Endothelial cell of umbilical vein (primary cell): ENCODE measurements at regions not wholly inside any gene's neighbourhood (a gene's known extent, or its start where the extent isn't known, plus 50 kb on each side); places are given as distances from the start of the nearest gene placed in this dataset.
"Not testable (repeated sequence)": the region's sequence is repeated elsewhere in the genome, so short reads cannot be mapped to it uniquely, and the experiment has no call there.

ENCODE experiments used
- BruUV-seq: library from RNA; stranded (reverse); fragments of 400-500 nt; replicated peaks from 2 replicates; lab custom pipeline; 2021; lab: Mats Ljungman, UMichigan
- CTCF ChIA-PET: fragments of 300-600, 350-600 bp; sonication (Branson Sonifier 250); formaldehyde crosslinking; loops from one replicate; lab custom pipeline; 2021; ENCODE audit warnings: antibody characterized with exemption, inconsistent platforms; lab: Charles Lee
- POLR2A ChIA-PET: fragments of 300-600, 350-600 bp; sonication (Branson Sonifier 250); formaldehyde crosslinking; loops from one replicate; lab custom pipeline; 2021; ENCODE audit warnings: antibody characterized with exemption, inconsistent platforms; lab: Charles Lee
- DNase-seq: peaks from one replicate; pipeline ENCODE4 v3.0.0-alpha.2; 2011; ENCODE audit warnings: low read depth, low spot score
- FAIRE-seq: peaks from 2 replicates; lab custom pipeline; 2011; peaks lifted over from hg19 to GRCh38; lab: Jason Lieb, UNC
- H2AFZ ChIP-seq: 2 replicates; pipeline ENCODE4 v1.6.0; 2012; ENCODE audit warnings: low read depth, low read length, control low read depth, inconsistent platforms
- H3K27ac ChIP-seq: 2 replicates; pipeline ENCODE4 v1.5.1; 2011; ENCODE audit warnings: low read depth, mild to moderate bottlenecking, control low read depth, low read length, moderate library complexity; ENCODE audit not compliant: insufficient read depth
- H3K27me3 ChIP-seq, 2 experiments: 2 replicates each; pipeline versions ENCODE4 v1.6.0 to v1.6.1; 2011; ENCODE audit warnings: low read length in 2 of 2, mixed read lengths in 1 of 2; ENCODE audit not compliant: control insufficient read depth in 2 of 2, insufficient read depth in 2 of 2
- H3K36me3 ChIP-seq, 2 experiments: 2 replicates in 1 of 2; 3 replicates in 1 of 2; pipeline ENCODE4 v1.5.1; 2011; ENCODE audit warnings: low read length in 2 of 2, mild to moderate bottlenecking in 1 of 2, moderate library complexity in 1 of 2; ENCODE audit not compliant: control insufficient read depth in 2 of 2, insufficient read depth in 2 of 2; ENCODE audit errors: extremely low read depth in 1 of 2
- H3K4me1 ChIP-seq: 3 replicates; pipeline ENCODE4 v1.5.1; 2011; ENCODE audit warnings: mild to moderate bottlenecking, low read length; ENCODE audit not compliant: control insufficient read depth, insufficient read depth; ENCODE audit errors: extremely low read depth
- H3K4me2 ChIP-seq: 2 replicates; pipeline ENCODE4 v1.6.1; 2011; ENCODE audit warnings: low read length, control low read depth, mixed read lengths; ENCODE audit not compliant: insufficient read depth
- H3K4me3 ChIP-seq, 3 experiments: fragments of 200-600 bp in 1 of 3; sonication (generic), shearing (Covaris generic) in 1 of 3; replicated peaks in 1 of 3; 2 replicates each; pipeline ENCODE4 v1.5.1; 2011 to 2016; ENCODE audit warnings: control low read depth in 3 of 3, low read length in 3 of 3, mild to moderate bottlenecking in 2 of 3, inconsistent platforms in 1 of 3, low read depth in 1 of 3, moderate library complexity in 1 of 3; ENCODE audit not compliant: insufficient read depth in 1 of 3
- H3K79me2 ChIP-seq: 2 replicates; pipeline ENCODE4 v1.6.0; 2012; ENCODE audit warnings: low read length, inconsistent platforms; ENCODE audit not compliant: control insufficient read depth, insufficient read depth
- H3K9ac ChIP-seq: replicated peaks from 2 replicates; pipeline ENCODE3; 2011; ENCODE audit warnings: low read length, control low read depth; ENCODE audit not compliant: insufficient read depth; ENCODE audit errors: extremely low read depth
- H3K9me1 ChIP-seq: replicated peaks from 3 replicates; pipeline ENCODE4 v1.6.0; 2011; ENCODE audit warnings: mild to moderate bottlenecking, low read length; ENCODE audit not compliant: control insufficient read depth, insufficient read depth; ENCODE audit errors: extremely low read depth
- H3K9me3 ChIP-seq: replicated peaks from 2 replicates; pipeline ENCODE4 v1.5.1; 2012; ENCODE audit warnings: low read length, inconsistent platforms; ENCODE audit not compliant: control insufficient read depth, insufficient read depth
- H4K20me1 ChIP-seq: replicated peaks from 2 replicates; pipeline ENCODE3; 2011; ENCODE audit warnings: mild to moderate bottlenecking, low read length; ENCODE audit not compliant: control insufficient read depth, insufficient read depth; ENCODE audit errors: extremely low read depth
- EZH2 ChIP-seq: IDR thresholded peaks from 2 replicates; pipeline ENCODE4 v1.6.1; 2012; ENCODE audit warnings: borderline replicate concordance, low read depth, mild to moderate bottlenecking, moderate library complexity, low read length, inconsistent platforms; ENCODE audit not compliant: severe bottlenecking
- GATA2 ChIP-seq: IDR thresholded peaks from 2 replicates; pipeline ENCODE4 v1.7.0; 2011; ENCODE audit warnings: low read depth, mild to moderate bottlenecking, moderate library complexity, mixed read lengths, low read length; ENCODE audit not compliant: insufficient read length, insufficient read depth
- dilution Hi-C: fragments of 300-500 bp; cut with MboI; formaldehyde crosslinking; loops from one replicate; pipeline ENCODE4 v1.15.0; 2019; ENCODE audit warnings: low sequenced_read_pairs; ENCODE audit not compliant: extremely low pct_ligation_motif_present
- intact Hi-C: fragments of 100-400 bp; cut with micrococcal nuclease; formaldehyde crosslinking; loops from one replicate; pipeline ENCODE4 v1.10.0; 2022

DNA sequence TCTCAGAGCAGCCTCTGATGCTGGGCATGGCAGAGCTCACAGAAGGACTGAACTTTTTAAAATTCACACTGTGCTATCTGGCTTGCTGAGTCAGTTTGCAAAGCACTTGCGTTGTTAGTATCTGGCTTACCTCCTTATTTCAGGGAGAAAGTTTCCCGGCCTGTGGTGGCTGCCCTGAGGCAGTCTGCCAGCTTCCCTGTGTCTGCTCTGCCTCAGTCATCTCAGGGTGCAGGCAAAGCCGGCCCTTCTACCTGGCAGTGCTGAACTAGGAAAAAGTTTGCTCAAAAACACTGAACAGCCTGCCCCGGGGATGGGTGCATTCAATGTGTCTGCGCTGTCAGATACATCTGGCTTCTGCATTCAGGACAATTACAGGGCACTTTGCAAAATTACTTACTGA is 90.2 kb upstream of the UXS1 start:
- Histone ChIP-seq H3K9me1 (no peaks in the 10 kb centered on the region), H3K4me1 (no peaks in the 10 kb centered on the region), H3K27ac (no peak overlapping the region), H3K4me3 (no peak overlapping the region), H3K79me2 (no peaks in the 10 kb centered on the region), H3K9me3 (no peaks in the 10 kb centered on the region), H3K36me3 (no peaks in the 10 kb centered on the region), H3K4me2 (no peak overlapping the region), H3K9ac (no peak overlapping the region), H4K20me1 (no peaks in the 10 kb centered on the region), H2AFZ (no peak overlapping the region), H3K27me3 (no peaks in the 10 kb centered on the region)
- intact Hi-C loops: no loop called here
- no TSS peak for BruUV-seq
- DNase-seq (no peak), FAIRE-seq (no peak)
- TF ChIP-seq EZH2 (no peak), GATA2 (no peak)
- CTCF ChIA-PET: no interaction called here
- POLR2A ChIA-PET: no interaction called here
- dilution Hi-C loops: no loop called here

DNA sequence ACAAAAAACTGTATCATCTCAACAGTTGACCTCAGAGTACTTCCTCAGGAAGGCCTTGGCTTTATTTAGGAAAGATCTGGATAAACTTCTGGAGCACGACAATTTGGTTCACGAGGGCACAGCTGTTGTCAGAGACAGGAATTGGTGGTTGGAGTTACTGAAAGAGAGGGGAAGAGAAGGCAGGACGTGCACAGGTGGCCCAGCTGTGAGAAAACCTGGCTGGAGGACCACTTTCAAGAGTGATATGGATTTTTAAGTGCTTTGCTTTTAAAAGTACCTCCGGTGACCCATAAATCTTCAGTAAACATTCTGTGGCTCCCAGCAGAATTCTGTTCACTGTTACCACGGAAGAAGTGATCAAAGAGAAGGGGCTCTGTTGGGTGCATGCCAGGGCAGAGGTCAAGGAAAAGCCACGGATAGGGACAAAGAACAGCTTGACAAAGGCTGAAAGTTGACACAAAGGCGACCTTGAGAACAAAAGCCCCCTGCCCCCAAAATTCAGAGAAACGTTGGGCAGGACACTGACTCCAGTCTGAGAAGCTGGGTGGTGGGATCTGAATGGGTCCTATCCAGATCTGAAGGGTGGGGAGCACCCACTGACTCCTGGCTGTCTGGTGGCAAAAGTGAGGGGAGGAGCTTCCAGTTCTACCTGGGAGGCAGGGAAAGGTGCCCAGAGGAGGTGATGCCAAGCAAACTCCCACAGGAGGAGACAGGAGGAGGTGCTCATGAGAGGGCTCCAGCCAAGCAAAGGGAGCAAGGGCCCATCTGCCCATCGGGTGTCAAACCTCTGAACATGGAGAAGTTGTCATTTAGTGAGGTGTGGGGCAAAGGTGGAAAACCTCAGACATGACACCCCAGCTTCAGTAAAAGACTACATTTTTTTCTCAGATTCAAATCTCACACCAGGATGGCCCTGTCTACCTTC is 89.4 kb upstream of the UXS1 start:
- not testable (repeated sequence) for H3K9me1 ChIP-seq

More for the DNA sequence above, 89.4 kb upstream of the UXS1 start:
- H2AFZ ChIP-seq, H3K27ac ChIP-seq, H3K79me2 ChIP-seq, POLR2A ChIA-PET, H3K36me3 ChIP-seq, FAIRE-seq, dilution Hi-C loops, H3K4me1 ChIP-seq, H3K9me3 ChIP-seq, BruUV-seq, H3K27me3 ChIP-seq, H4K20me1 ChIP-seq, H3K9ac ChIP-seq, H3K4me3 ChIP-seq, intact Hi-C loops, H3K4me2 ChIP-seq, CTCF ChIA-PET, DNase-seq: not testable (repeated sequence)
